NB4 (cell line): ENCODE measurements at regions not wholly inside any gene's neighbourhood (a gene's known extent, or its start where the extent isn't known, plus 50 kb on each side); places are given as distances from the start of the nearest gene placed in this dataset.

ENCODE experiments used
- CTCF ChIP-seq: IDR thresholded peaks from one replicate; pipeline ENCODE4 v1.5.1; 2012; ENCODE audit warnings: low read depth, low read length
- MAX ChIP-seq: IDR thresholded peaks from 2 replicates; pipeline ENCODE4 v1.6.1; 2011; ENCODE audit warnings: low read depth, low read length
- MYC ChIP-seq: IDR thresholded peaks from 2 replicates; pipeline ENCODE4 v1.6.1; 2011; ENCODE audit warnings: low read depth, low read length
- POLR2A ChIP-seq: IDR thresholded peaks from 2 replicates; pipeline ENCODE4 v1.6.1; 2011; ENCODE audit warnings: mild to moderate bottlenecking; ENCODE audit not compliant: insufficient read length; ENCODE audit errors: extremely low read depth

- no peak for TF ChIP-seq CTCF
- TF ChIP-seq POLR2A, result no peak
- TF ChIP-seq MAX, result no peak
- TF ChIP-seq MYC, result no peak
Observed at GRCh38 chr4:23169608-23170311, 477.0 kb downstream of the GBA3 start.
